Esophagus squamous epithelium (tissue), 4 donors: ENCODE measurements at regions not wholly inside any gene's neighbourhood (a gene's known extent, or its start where the extent isn't known, plus 50 kb on each side); places are given as distances from the start of the nearest gene placed in this dataset.

ENCODE experiments used
- POLR2A ChIP-seq, 4 donors: fragments of 450-650 bp; IDR thresholded peaks; one replicate each; pipeline ENCODE4 v1.6.1; 2017; ENCODE audit warnings: antibody characterized with exemption in 4 of 4, mild to moderate bottlenecking in 4 of 4, moderate library complexity in 3 of 4
- TF ChIP-seq, protein P1 (sequence below), 6 experiments: fragments of 450-650 bp in 4 of 6; fragments of 200-600 bp in 2 of 6; sonication (generic) in 2 of 6; IDR thresholded peaks; one replicate each; pipeline ENCODE4 v1.5.1; 2016 to 2019; ENCODE audit warnings: antibody characterized with exemption in 6 of 6, mild to moderate bottlenecking in 4 of 6, moderate library complexity in 4 of 6

DNA sequence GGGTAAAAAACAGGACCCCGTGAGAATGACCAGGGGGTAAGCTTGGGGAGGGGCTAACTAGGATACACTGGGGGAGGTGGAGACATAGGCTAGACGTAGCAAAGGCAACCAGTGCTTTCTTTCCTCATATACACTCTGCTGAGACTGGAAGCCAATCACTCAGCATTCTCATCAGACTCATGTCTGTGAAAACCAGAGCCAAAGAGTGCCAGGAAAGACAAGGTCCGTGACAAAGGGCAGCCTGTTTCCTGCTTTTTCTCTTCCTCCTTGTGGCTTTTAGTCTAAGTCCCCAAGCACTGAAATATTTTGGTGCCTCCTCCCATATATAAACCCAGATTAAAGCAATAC is 97.9 kb upstream of the NEDD9 start:
- TF ChIP-seq POLR2A (IDR thresholded peaks at IDR 0.05), result no peak
- TF ChIP-seq, protein P1, sequence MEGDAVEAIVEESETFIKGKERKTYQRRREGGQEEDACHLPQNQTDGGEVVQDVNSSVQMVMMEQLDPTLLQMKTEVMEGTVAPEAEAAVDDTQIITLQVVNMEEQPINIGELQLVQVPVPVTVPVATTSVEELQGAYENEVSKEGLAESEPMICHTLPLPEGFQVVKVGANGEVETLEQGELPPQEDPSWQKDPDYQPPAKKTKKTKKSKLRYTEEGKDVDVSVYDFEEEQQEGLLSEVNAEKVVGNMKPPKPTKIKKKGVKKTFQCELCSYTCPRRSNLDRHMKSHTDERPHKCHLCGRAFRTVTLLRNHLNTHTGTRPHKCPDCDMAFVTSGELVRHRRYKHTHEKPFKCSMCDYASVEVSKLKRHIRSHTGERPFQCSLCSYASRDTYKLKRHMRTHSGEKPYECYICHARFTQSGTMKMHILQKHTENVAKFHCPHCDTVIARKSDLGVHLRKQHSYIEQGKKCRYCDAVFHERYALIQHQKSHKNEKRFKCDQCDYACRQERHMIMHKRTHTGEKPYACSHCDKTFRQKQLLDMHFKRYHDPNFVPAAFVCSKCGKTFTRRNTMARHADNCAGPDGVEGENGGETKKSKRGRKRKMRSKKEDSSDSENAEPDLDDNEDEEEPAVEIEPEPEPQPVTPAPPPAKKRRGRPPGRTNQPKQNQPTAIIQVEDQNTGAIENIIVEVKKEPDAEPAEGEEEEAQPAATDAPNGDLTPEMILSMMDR (IDR thresholded peaks at IDR 0.05), result no peak
